Vagina (tissue), 2 donors: ENCODE measurements at regions not wholly inside any gene's neighbourhood (a gene's known extent, or its start where the extent isn't known, plus 50 kb on each side); places are given as distances from the start of the nearest gene placed in this dataset.

Experiments used
- DNase-seq, 2 donors: peaks; one replicate each; pipeline ENCODE4 v3.0.0-alpha.2; 2017; ENCODE audit errors: extremely low spot score in 2 of 2
- H3K27ac ChIP-seq: fragments of 200-600 bp; sonication (generic); one replicate; pipeline ENCODE4 v1.5.1; 2019
- H3K27me3 ChIP-seq: fragments of 200-600 bp; sonication (generic); one replicate; pipeline ENCODE4 v1.5.1; 2019
- H3K36me3 ChIP-seq, 2 donors: fragments of 200-600 bp; sonication (generic); one replicate each; pipeline ENCODE4 v1.5.1; 2017 to 2019
- H3K4me1 ChIP-seq: fragments of 200-600 bp; sonication (generic); one replicate; pipeline ENCODE4 v1.5.1; 2019
- H3K4me3 ChIP-seq, 2 donors: fragments of 200-600 bp; sonication (generic); 1 replicate in 1 of 2; 2 replicates in 1 of 2; pipeline ENCODE4 v1.5.1; 2016 to 2019
- H3K9me3 ChIP-seq: fragments of 200-600 bp; sonication (generic); one replicate; pipeline ENCODE4 v1.5.1; 2019
- POLR2A ChIP-seq, 2 donors: fragments of 450-650 bp; IDR thresholded peaks; one replicate each; pipeline ENCODE4 v1.6.1; 2017; ENCODE audit warnings: antibody characterized with exemption in 2 of 2, mild to moderate bottlenecking in 2 of 2, moderate library complexity in 2 of 2
- POLR2AphosphoS5 ChIP-seq, 2 donors: sonication (generic); formaldehyde crosslinking; IDR thresholded peaks; one replicate each; pipeline ENCODE4 v1.9.0; 2017; ENCODE audit warnings: antibody characterized with exemption in 2 of 2, mild to moderate bottlenecking in 2 of 2, low read depth in 1 of 2; ENCODE audit not compliant: insufficient read depth in 1 of 2
- intact Hi-C: fragments of 100-400 bp; cut with DNase I; formaldehyde crosslinking; loops from one replicate; pipeline ENCODE4 v1.15.1; 2023
- TF ChIP-seq, protein P1 (sequence below), 3 experiments: fragments of 450-650 bp in 2 of 3; fragments of 200-600 bp in 1 of 3; sonication (generic) in 1 of 3; IDR thresholded peaks; one replicate each; pipeline ENCODE4 v1.5.1; 2017 to 2019; ENCODE audit warnings: antibody characterized with exemption in 3 of 3, mild to moderate bottlenecking in 2 of 3, moderate library complexity in 2 of 3

DNA sequence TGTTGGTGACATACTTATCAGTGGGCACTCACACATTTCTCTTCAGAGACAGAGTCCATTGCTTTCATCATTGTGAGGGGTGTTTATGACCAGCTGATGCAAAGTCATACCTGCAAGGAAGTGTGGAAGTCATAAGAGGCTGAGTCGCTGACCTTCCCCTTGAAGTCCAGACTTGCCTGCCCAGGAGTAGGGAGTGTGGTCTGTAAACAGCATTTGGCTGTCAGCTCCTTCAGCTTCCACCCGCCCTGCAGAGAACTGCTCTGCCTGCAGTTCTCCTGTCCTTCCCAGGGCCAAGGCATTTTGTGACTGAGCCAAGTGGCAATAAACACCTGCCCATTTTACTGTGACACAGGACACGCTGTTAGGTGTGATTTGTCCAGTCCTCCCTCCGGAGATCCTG, 801.3 kb downstream of the BCL11B start:
- H3K9me3 ChIP-seq = no peaks in the 10 kb centered on the region
- no peaks in the 10 kb centered on the region for H3K27me3 ChIP-seq
- no peaks in the 10 kb centered on the region for H3K36me3 ChIP-seq
- H3K4me1 ChIP-seq = no peaks in the 10 kb centered on the region
- no peak overlapping the region for H3K4me3 ChIP-seq
- TF ChIP-seq, protein P1, sequence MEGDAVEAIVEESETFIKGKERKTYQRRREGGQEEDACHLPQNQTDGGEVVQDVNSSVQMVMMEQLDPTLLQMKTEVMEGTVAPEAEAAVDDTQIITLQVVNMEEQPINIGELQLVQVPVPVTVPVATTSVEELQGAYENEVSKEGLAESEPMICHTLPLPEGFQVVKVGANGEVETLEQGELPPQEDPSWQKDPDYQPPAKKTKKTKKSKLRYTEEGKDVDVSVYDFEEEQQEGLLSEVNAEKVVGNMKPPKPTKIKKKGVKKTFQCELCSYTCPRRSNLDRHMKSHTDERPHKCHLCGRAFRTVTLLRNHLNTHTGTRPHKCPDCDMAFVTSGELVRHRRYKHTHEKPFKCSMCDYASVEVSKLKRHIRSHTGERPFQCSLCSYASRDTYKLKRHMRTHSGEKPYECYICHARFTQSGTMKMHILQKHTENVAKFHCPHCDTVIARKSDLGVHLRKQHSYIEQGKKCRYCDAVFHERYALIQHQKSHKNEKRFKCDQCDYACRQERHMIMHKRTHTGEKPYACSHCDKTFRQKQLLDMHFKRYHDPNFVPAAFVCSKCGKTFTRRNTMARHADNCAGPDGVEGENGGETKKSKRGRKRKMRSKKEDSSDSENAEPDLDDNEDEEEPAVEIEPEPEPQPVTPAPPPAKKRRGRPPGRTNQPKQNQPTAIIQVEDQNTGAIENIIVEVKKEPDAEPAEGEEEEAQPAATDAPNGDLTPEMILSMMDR (IDR thresholded peaks at IDR 0.05) = no peak
- TF ChIP-seq POLR2AphosphoS5 (IDR thresholded peaks at IDR 0.05; ENCODE audit: insufficient read depth in 1 of 2, low read depth in 1 of 2) = no peak
- TF ChIP-seq POLR2A (IDR thresholded peaks at IDR 0.05) = no peak
- H3K27ac ChIP-seq = no peak overlapping the region
- intact Hi-C loops = no loop called here
- no peak for DNase-seq

DNA sequence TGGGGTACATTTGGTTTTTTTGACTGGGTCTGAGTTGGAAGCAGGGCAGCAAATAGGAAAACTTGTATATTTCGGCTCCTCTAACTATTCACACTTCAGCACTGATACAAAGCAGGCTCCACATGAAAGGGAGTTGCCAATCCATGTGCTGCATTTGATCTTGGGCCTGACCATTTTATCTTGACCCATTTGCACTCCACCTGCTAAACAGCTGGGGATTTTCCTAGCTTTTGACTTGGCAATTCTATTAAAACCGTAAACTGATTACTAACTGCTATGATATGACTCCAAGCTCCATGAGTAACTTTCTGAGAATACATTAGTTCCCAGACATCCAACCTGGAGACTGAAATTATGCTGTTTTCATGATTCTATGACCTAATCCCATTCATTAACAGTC, 797.1 kb downstream of the BCL11B start:
- Histone ChIP-seq H3K36me3 (no peaks in the 10 kb centered on the region), H3K27me3 (no peaks in the 10 kb centered on the region), H3K4me3 (no peak overlapping the region), H3K9me3 (no peaks in the 10 kb centered on the region), H3K27ac (no peak overlapping the region), H3K4me1 (no peaks in the 10 kb centered on the region)
- no peak for DNase-seq
- intact Hi-C loops = no loop called here
- TF ChIP-seq POLR2AphosphoS5 (IDR thresholded peaks at IDR 0.05; ENCODE audit: insufficient read depth in 1 of 2, low read depth in 1 of 2) (no peak), POLR2A (IDR thresholded peaks at IDR 0.05) (no peak)
- TF ChIP-seq, protein P1 (IDR thresholded peaks at IDR 0.05) = no peak

DNA sequence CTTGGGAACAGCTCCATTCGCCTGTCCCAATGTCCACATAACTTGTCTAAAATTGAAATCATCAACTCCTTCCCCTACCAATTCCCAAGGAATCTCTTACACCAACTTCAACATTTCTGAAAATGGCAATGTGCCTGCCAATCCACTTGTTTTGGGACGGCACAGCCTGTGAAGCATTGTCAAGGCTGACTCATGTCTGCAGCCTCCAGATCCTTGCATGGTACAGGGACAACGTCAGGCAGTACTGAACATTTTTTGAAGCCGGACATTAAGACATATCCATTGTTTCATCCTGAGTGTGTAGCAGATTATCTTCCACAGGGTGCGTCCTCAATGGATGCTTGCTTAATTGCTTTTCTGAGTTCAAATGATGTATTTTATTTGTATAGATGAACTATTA, 794.1 kb downstream of the BCL11B start:
- Histone ChIP-seq H3K4me1 (no peaks in the 10 kb centered on the region), H3K4me3 (no peak overlapping the region), H3K27ac (no peak overlapping the region), H3K36me3 (no peaks in the 10 kb centered on the region), H3K9me3 (no peaks in the 10 kb centered on the region), H3K27me3 (no peaks in the 10 kb centered on the region)
- intact Hi-C loops = no loop called here
- no peak for DNase-seq
- TF ChIP-seq POLR2A (IDR thresholded peaks at IDR 0.05) = no peak
- TF ChIP-seq, protein P1 (IDR thresholded peaks at IDR 0.05) = no peak
- TF ChIP-seq POLR2AphosphoS5 (IDR thresholded peaks at IDR 0.05; ENCODE audit: insufficient read depth in 1 of 2, low read depth in 1 of 2) = no peak

DNA sequence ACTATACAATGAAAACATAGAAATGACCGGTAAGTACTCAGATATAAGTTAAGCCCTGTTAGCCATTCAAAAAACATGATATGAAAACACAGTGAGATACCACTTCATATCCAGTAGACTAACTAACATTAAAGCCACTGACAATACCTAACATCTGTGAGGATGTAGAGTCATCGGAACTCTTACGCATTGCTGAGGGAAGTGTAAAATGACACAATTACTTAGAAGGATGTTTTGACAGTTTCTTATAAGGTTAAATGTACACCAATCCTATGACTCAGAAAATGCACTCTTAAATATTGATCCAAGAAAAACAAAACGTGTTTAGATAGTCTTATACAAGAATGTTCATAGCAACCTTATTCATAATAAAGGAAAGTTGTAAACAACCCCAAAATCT, 782.9 kb downstream of the BCL11B start:
- no peak for TF ChIP-seq POLR2AphosphoS5 (IDR thresholded peaks at IDR 0.05; ENCODE audit: insufficient read depth in 1 of 2, low read depth in 1 of 2)
- no peak for TF ChIP-seq POLR2A (IDR thresholded peaks at IDR 0.05)
- TF ChIP-seq, protein P1 (IDR thresholded peaks at IDR 0.05) = no peak
- DNase-seq = no peak
- intact Hi-C loops = no loop called here
- H3K27ac ChIP-seq = no peak overlapping the region
- H3K4me3 ChIP-seq = no peak overlapping the region
- no peaks in the 10 kb centered on the region for H3K4me1 ChIP-seq
- no peaks in the 10 kb centered on the region for H3K36me3 ChIP-seq
- no peaks in the 10 kb centered on the region for H3K27me3 ChIP-seq
- H3K9me3 ChIP-seq = no peaks in the 10 kb centered on the region

DNA sequence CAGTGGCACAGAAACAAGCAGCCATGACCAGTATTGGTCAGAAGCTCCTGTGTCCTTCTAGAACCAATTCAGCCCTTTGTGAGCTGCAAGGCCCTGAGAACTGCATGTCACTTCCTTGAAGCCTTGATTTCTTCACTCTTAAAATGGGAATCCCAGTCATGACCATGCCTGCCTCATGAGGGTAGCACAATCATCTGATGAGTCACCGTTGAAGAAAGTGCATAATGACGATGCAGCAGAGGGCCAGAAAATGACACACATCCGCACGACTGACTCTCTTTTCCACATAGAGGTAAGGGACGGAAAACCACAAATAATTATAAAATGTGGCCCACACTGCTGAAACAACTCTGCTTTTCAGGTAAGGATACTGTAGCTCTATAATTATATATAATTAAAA, 777.4 kb downstream of the BCL11B start:
- no peak for DNase-seq
- no peaks in the 10 kb centered on the region for H3K4me1 ChIP-seq
- no peak overlapping the region for H3K4me3 ChIP-seq
- no peaks in the 10 kb centered on the region for H3K36me3 ChIP-seq
- peak in 1 of 2 donors; percentile 72 for TF ChIP-seq POLR2AphosphoS5 (IDR thresholded peaks at IDR 0.05; ENCODE audit: insufficient read depth in 1 of 2, low read depth in 1 of 2)
- TF ChIP-seq, protein P1 (IDR thresholded peaks at IDR 0.05) = no peak
- H3K27me3 ChIP-seq = no peaks in the 10 kb centered on the region
- intact Hi-C loops = no loop called here
- no peaks in the 10 kb centered on the region for H3K9me3 ChIP-seq
- H3K27ac ChIP-seq = no peak overlapping the region
